Muscle layer of duodenum (tissue), 2 donors: ENCODE measurements at regions not wholly inside any gene's neighbourhood (a gene's known extent, or its start where the extent isn't known, plus 50 kb on each side); places are given as distances from the start of the nearest gene placed in this dataset.

ENCODE experiments used
- H3K27ac ChIP-seq: one replicate; pipeline ENCODE4 v1.7.0; 2013; ENCODE audit warnings: mild to moderate bottlenecking, low read length
- H3K27me3 ChIP-seq: one replicate; pipeline ENCODE4 v1.7.0; 2013; ENCODE audit warnings: low read depth, mild to moderate bottlenecking, control low read depth, low read length
- H3K36me3 ChIP-seq, 2 donors: one replicate each; pipeline ENCODE4 v1.7.0; 2013; ENCODE audit warnings: low read length in 2 of 2, control low read depth in 1 of 2, mild to moderate bottlenecking in 1 of 2; ENCODE audit not compliant: insufficient read depth in 2 of 2, control insufficient read depth in 1 of 2
- H3K4me1 ChIP-seq, 2 donors: one replicate each; pipeline ENCODE4 v1.7.0; 2013; ENCODE audit warnings: low read length in 2 of 2, mild to moderate bottlenecking in 2 of 2, control low read depth in 1 of 2, moderate library complexity in 1 of 2; ENCODE audit not compliant: insufficient read depth in 2 of 2, control insufficient read depth in 1 of 2
- H3K4me3 ChIP-seq, 2 donors: one replicate each; pipeline ENCODE4 v1.7.0; 2013; ENCODE audit warnings: low read length in 2 of 2, low read depth in 1 of 2, mild to moderate bottlenecking in 1 of 2
- H3K9me3 ChIP-seq, 2 donors: one replicate each; pipeline ENCODE4 v1.7.0; 2013; ENCODE audit warnings: low read length in 2 of 2, control low read depth in 1 of 2, mild to moderate bottlenecking in 1 of 2; ENCODE audit not compliant: control insufficient read depth in 1 of 2
- donor health status: healthy.

DNA sequence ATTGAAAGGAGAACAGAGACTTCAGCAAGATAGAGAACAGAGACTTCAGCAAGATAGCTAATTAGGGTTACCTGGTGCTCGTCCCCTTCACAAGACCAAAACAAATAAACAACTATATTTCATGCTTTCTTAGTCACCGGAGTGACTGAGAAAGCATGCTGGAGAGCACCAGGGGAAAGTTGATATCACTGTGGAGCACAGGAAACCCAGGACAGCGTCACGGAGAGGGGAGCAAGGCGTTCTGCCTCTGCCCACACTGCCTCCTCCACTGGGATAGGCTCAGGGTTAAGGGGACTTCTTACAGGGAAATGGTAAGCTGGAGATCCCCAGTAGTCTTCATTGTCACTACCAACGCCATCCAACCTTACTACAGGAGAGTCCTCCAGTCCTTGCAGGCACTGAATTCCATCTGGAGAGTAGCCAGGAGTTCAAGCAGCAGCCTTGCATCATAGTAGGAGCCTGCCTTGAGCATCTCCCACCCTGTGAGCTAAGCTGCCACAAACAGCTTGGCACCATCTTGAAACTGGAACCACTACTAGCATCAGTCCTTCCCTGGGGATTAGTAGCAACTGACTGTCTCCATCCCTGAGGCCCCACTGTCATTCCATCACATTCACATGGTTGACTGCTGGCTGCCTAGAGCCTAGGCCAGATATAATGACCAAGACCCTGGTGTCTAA is 239.4 kb downstream of the PLPP3 start:
- Histone ChIP-seq H3K4me3 (no peak overlapping the region), H3K27me3 (no peaks in the 10 kb centered on the region), H3K4me1 (no peaks in the 10 kb centered on the region), H3K36me3 (no peaks in the 10 kb centered on the region), H3K27ac (no peak overlapping the region), H3K9me3 (peaks cover 0 to 5% of the 10 kb centered on the region in 2 donors)

GRCh38 chr1:56339093-56339492 is 240.3 kb downstream of the PLPP3 start:
- no peak overlapping the region for H3K4me3 ChIP-seq
- H3K27me3 ChIP-seq: no peaks in the 10 kb centered on the region
- H3K9me3 ChIP-seq: no peaks in the 10 kb centered on the region
- no peaks in the 10 kb centered on the region for H3K4me1 ChIP-seq
- H3K36me3 ChIP-seq: no peaks in the 10 kb centered on the region
- H3K27ac ChIP-seq: no peak overlapping the region

- H3K4me1 ChIP-seq: no peaks in the 10 kb centered on the region
Measured at GRCh38 chr1:56336982-56337381, 242.4 kb downstream of the PLPP3 start.

GRCh38 chr1:56335394-56335793 is 244.0 kb downstream of the PLPP3 start:
- Histone ChIP-seq H3K36me3 (no peaks in the 10 kb centered on the region), H3K4me1 (no peaks in the 10 kb centered on the region), H3K4me3 (no peak overlapping the region), H3K27ac (no peak overlapping the region), H3K9me3 (no peaks in the 10 kb centered on the region), H3K27me3 (no peaks in the 10 kb centered on the region)

More at GRCh38 chr1:56336982-56337381, 242.4 kb downstream of the PLPP3 start:
- Histone ChIP-seq H3K36me3 (no peaks in the 10 kb centered on the region), H3K27me3 (no peaks in the 10 kb centered on the region), H3K27ac (no peak overlapping the region), H3K4me3 (no peak overlapping the region), H3K9me3 (no peaks in the 10 kb centered on the region)

DNA sequence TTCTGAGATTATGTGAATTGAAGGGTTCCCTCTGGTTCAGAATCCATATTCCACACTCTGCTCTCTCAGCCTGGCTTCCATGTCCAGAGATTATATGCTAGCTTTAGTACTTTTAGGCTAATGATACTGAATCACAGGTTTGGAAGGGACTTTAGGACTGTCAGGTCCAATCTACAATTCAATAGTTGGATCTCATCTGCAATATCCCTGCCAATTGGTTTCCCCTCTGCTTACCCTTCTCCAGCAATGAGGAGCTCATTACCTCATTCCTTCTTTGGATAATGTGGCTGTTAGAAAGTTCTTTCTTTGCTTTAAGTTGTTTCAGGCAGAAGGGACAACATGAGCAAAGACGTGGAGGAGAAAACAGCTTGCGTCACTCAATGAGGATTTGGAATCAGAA is 245.3 kb downstream of the PLPP3 start:
- no peaks in the 10 kb centered on the region for H3K27me3 ChIP-seq
- H3K4me1 ChIP-seq: no peaks in the 10 kb centered on the region
- no peak overlapping the region for H3K4me3 ChIP-seq
- no peak overlapping the region for H3K27ac ChIP-seq
- H3K9me3 ChIP-seq: no peaks in the 10 kb centered on the region
- H3K36me3 ChIP-seq: no peaks in the 10 kb centered on the region

- H3K9me3 ChIP-seq: no peaks in the 10 kb centered on the region
Measured at GRCh38 chr1:56333461-56333860, 245.9 kb downstream of the PLPP3 start.

DNA sequence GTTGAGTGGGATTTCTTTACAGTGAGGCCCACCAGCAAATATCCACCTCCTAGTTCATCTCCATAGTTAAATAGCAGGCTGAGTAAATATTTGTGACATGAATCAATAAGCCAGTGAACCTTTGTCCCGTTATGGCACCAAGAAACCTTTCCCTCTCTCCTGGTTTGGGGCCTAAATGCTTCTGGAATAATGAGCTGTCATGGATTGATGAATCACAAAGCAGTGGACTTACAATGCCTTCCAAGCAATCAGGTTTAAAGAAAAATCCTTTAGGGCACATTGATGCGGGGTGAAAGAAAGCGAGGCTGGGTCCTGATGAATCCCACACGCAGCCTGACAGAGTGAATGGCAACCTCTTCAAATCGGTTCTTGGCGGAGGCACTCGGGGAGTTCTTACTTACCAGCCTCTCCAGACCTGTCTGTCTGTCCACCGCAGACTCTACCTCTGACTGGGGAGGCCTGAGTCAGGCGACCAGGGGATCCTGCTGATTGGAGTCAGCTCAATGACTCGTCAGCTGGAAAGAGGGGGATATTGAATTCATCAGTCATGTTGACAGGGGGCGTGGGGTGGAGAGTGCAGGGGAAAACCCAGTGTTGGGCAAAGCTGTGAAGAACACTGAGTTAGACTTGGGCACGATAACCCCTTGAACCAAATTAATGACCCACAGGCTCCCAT is 247.3 kb downstream of the PLPP3 start:
- H3K27me3 ChIP-seq: no peaks in the 10 kb centered on the region
- no peak overlapping the region for H3K27ac ChIP-seq
- no peak overlapping the region for H3K4me3 ChIP-seq
- no peaks in the 10 kb centered on the region for H3K4me1 ChIP-seq
- H3K9me3 ChIP-seq: no peaks in the 10 kb centered on the region
- no peaks in the 10 kb centered on the region for H3K36me3 ChIP-seq

More at GRCh38 chr1:56333461-56333860, 245.9 kb downstream of the PLPP3 start:
- Histone ChIP-seq H3K27ac (no peak overlapping the region), H3K4me1 (no peaks in the 10 kb centered on the region), H3K36me3 (no peaks in the 10 kb centered on the region), H3K27me3 (no peaks in the 10 kb centered on the region), H3K4me3 (no peak overlapping the region)

DNA sequence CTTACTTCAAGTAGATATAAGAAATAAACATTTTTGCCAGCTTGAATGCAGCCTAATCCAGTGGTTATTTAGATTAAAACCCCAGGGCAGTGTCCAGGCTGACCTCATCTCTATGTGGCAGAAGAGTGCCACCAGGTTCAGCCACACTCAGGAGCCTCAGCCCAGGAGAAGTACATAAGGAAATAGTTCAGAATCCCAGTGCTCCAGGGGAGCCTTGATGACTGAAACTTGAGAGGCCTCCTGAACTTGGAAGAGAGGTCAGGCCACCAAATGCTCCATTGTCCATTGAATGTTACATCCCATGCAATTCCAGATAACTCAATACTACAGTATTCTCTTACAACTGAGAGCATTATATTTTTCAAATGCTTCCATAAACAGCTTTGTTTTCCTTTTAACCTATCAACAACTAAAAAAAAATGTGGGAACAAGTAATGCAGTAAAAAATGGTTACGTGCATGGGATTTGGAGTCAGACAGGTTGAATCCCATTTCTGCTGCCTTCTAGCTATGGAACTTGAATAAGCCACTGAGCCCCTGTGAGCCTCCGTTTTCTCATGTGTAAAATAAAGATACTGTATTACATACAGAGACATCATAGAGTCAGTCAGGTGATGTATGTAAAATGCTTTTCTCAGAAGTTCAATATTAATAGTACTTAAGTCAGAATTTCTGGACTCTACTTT is 248.0 kb downstream of the PLPP3 start:
- no peaks in the 10 kb centered on the region for H3K4me1 ChIP-seq
- no peak overlapping the region for H3K27ac ChIP-seq
- no peak overlapping the region for H3K4me3 ChIP-seq
- H3K9me3 ChIP-seq: no peaks in the 10 kb centered on the region
- H3K36me3 ChIP-seq: no peaks in the 10 kb centered on the region
- H3K27me3 ChIP-seq: no peaks in the 10 kb centered on the region

DNA sequence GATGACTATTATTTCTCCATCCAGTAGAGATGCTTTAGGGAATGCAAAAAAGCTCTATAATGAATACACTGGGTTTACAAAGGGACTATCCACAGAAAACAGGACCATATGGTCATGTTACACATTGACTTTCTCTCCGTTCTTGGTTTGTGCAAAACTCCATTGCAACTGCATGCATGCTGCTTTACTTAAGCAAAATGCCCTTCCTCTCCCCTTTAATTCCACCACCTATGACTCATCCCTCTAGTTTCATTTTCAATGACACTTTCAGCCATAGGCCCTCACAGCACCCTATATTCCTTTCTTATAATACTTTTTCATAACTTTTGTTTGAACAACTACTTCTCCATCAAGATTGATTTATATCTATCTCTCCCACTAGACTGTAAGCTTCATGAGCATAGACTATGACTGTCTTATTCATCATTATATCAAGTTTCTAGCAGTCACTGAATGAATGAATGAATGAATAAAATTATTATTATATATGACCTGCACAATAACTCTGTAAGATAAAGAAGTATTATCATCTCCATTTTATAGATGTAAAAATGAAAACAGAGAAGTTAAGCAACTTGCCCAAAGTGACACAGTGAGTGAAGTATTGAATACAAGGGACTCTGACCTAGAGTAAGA is 248.9 kb downstream of the PLPP3 start:
- Histone ChIP-seq H3K4me1 (no peaks in the 10 kb centered on the region), H3K9me3 (no peaks in the 10 kb centered on the region), H3K27me3 (no peaks in the 10 kb centered on the region), H3K36me3 (no peaks in the 10 kb centered on the region), H3K27ac (no peak overlapping the region), H3K4me3 (no peak overlapping the region)

- Histone ChIP-seq H3K4me3 (no peak overlapping the region), H3K27ac (no peak overlapping the region), H3K36me3 (no peaks in the 10 kb centered on the region), H3K9me3 (no peaks in the 10 kb centered on the region), H3K4me1 (no peaks in the 10 kb centered on the region), H3K27me3 (no peaks in the 10 kb centered on the region)
Measured at GRCh38 chr1:56329970-56330369, 249.4 kb downstream of the PLPP3 start.

DNA sequence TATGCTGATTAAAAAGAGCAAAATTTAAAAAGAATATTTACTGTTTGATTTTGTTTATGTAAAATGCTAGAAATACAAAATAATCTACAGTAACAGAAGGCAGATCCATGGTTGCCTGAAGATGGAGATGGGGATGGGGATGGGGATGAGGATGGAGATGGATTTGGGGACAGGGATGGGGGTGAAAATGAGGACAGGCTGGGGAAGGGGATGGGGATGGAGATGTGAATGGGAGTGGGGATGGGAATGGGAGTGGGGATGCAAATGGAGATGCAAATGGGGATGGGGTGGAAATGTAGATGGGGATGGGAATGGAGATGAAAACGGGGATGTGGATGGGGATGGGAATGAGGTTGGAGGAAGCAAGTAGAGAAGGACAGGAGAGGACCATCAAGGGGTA is 252.2 kb downstream of the PLPP3 start:
- Histone ChIP-seq H3K27ac (no peak overlapping the region), H3K4me3 (no peak overlapping the region), H3K9me3 (no peaks in the 10 kb centered on the region), H3K36me3 (no peaks in the 10 kb centered on the region), H3K4me1 (no peaks in the 10 kb centered on the region), H3K27me3 (no peaks in the 10 kb centered on the region)
